Gastroesophageal sphincter (tissue), 3 donors: ENCODE measurements at regions not wholly inside any gene's neighbourhood (a gene's known extent, or its start where the extent isn't known, plus 50 kb on each side); places are given as distances from the start of the nearest gene placed in this dataset.

Source experiments
- CTCF ChIP-seq, 4 experiments: fragments of 200-600 bp in 2 of 4; fragments of 450-650 bp in 2 of 4; sonication (generic) in 1 of 4; IDR thresholded peaks; one replicate each; pipeline ENCODE4 v1.5.1; 2017 to 2019; ENCODE audit warnings: antibody characterized with exemption in 4 of 4, mild to moderate bottlenecking in 2 of 4, moderate library complexity in 2 of 4
- EP300 ChIP-seq: sonication (generic); formaldehyde crosslinking; IDR thresholded peaks from one replicate; pipeline ENCODE4 v1.6.1; 2017; ENCODE audit warnings: antibody characterized with exemption, mild to moderate bottlenecking
- POLR2A ChIP-seq, 2 donors: fragments of 450-650 bp; IDR thresholded peaks; one replicate each; pipeline ENCODE4 v1.6.1; 2017; ENCODE audit warnings: antibody characterized with exemption in 2 of 2, mild to moderate bottlenecking in 2 of 2, moderate library complexity in 1 of 2
- POLR2AphosphoS5 ChIP-seq: sonication (generic); formaldehyde crosslinking; IDR thresholded peaks from one replicate; pipeline ENCODE4 v1.6.1; 2017; ENCODE audit warnings: antibody characterized with exemption

- TF ChIP-seq CTCF (IDR thresholded peaks at IDR 0.05): no peak
- TF ChIP-seq POLR2A (IDR thresholded peaks at IDR 0.05): no peak
- TF ChIP-seq EP300: no peak
- no peak for TF ChIP-seq POLR2AphosphoS5
Observed at GRCh38 chr9:108665521-108666239, 190.1 kb downstream of the ACTL7B start.
